GM12878 (cell line): ENCODE measurements at regions not wholly inside any gene's neighbourhood (a gene's known extent, or its start where the extent isn't known, plus 50 kb on each side); places are given as distances from the start of the nearest gene placed in this dataset.

Experiments
- ATAC-seq: fragments of 200-7000 bp; cut with Tn5 transposase; 3 replicates; pipeline ENCODE4 v1.9.1; 2020; ENCODE audit warnings: mild to moderate bottlenecking, moderate library complexity
- BruUV-seq: library from RNA; stranded (reverse); fragments of 400-500 nt; replicated peaks from 2 replicates; lab custom pipeline; 2021; lab: Mats Ljungman, UMichigan
- CTCF ChIA-PET: fragments of 300-600 bp; sonication (Branson Sonifier 250); formaldehyde crosslinking; extraction: SDS; loops from one replicate; lab custom pipeline; 2021; ENCODE audit warnings: inconsistent platforms; lab: Yijun Ruan, JAX
- POLR2A ChIA-PET: fragments of 350-600 bp; formaldehyde crosslinking; extraction: SDS; loops from one replicate; lab custom pipeline; 2021; ENCODE audit warnings: inconsistent platforms; lab: Charles Lee
- RAD21 ChIA-PET: fragments of 300-600 bp; sonication (Branson Sonifier 250); formaldehyde crosslinking; loops from one replicate; lab custom pipeline; 2023; ENCODE audit warnings: antibody characterized with exemption; ENCODE audit not compliant: unreplicated experiment; lab: Charles Lee
- SMC1A ChIA-PET: fragments of 300-600 bp; sonication (Branson Sonifier 250); formaldehyde crosslinking; loops from one replicate; lab custom pipeline; 2023; ENCODE audit not compliant: unreplicated experiment, uncharacterized antibody; lab: Charles Lee
- DNase-seq: peaks from one replicate; pipeline ENCODE4 v3.0.0-alpha.2; 2011; ENCODE audit warnings: low read depth, low spot score
- FAIRE-seq: peaks from 3 replicates; lab custom pipeline; 2011; peaks lifted over from hg19 to GRCh38; lab: Jason Lieb, UNC
- H2AFZ ChIP-seq: 2 replicates; pipeline ENCODE4 v1.6.0; 2011; ENCODE audit warnings: low read depth, low read length, control low read depth; ENCODE audit not compliant: control insufficient read depth
- H3K27ac ChIP-seq: 2 replicates; pipeline ENCODE4 v1.5.1; 2011; ENCODE audit warnings: control low read depth; ENCODE audit not compliant: control insufficient read depth, insufficient read depth
- H3K27me3 ChIP-seq, 2 experiments: replicated peaks in 1 of 2; 2 replicates each; pipeline versions ENCODE4 v1.6.0 to v1.6.1; 2011; ENCODE audit warnings: low read length in 1 of 2; ENCODE audit not compliant: control insufficient read depth in 2 of 2, insufficient read depth in 2 of 2
- H3K36me3 ChIP-seq, 2 experiments: 2 replicates each; pipeline ENCODE4 v1.5.1; 2011; ENCODE audit warnings: low read length in 1 of 2; ENCODE audit not compliant: control insufficient read depth in 2 of 2, insufficient read depth in 2 of 2
- H3K4me1 ChIP-seq: 2 replicates; pipeline ENCODE4 v1.6.1; 2011; ENCODE audit warnings: mild to moderate bottlenecking, low read length, moderate library complexity, mixed read lengths; ENCODE audit not compliant: control insufficient read depth, insufficient read depth
- H3K4me2 ChIP-seq: 2 replicates; pipeline ENCODE4 v1.6.0; 2011; ENCODE audit warnings: control low read depth; ENCODE audit not compliant: control insufficient read depth, insufficient read depth
- H3K4me3 ChIP-seq: fragments of 200-600 bp; sonication (generic); 2 replicates; pipeline ENCODE4 v1.5.1; 2016
- H3K79me2 ChIP-seq: 2 replicates; pipeline ENCODE4 v1.6.0; 2011; ENCODE audit warnings: low read length; ENCODE audit not compliant: control insufficient read depth, insufficient read depth
- H3K9ac ChIP-seq: 2 replicates; pipeline ENCODE4 v1.8.0; 2011; ENCODE audit warnings: low read length, control low read depth, mixed read lengths; ENCODE audit not compliant: control insufficient read depth, insufficient read depth
- H3K9me3 ChIP-seq: replicated peaks from 3 replicates; pipeline ENCODE4 v1.5.1; 2011; ENCODE audit warnings: mild to moderate bottlenecking, low read length; ENCODE audit not compliant: control insufficient read depth, insufficient read depth
- H4K20me1 ChIP-seq: 2 replicates; pipeline ENCODE4 v1.6.0; 2011; ENCODE audit not compliant: control insufficient read depth, insufficient read depth
- BMI1 ChIP-seq: fragments of 450-650 bp; IDR thresholded peaks from 2 replicates; pipeline ENCODE4 v1.6.1; 2016; ENCODE audit warnings: mild to moderate bottlenecking, moderate library complexity, borderline replicate concordance
- CBFB ChIP-seq: IDR thresholded peaks from 2 replicates; pipeline ENCODE4 v1.6.1; 2016; ENCODE audit warnings: antibody characterized with exemption, low read depth
- CREB1 ChIP-seq: IDR thresholded peaks from 2 replicates; pipeline ENCODE4 v1.6.1; 2012; ENCODE audit warnings: low read depth, mild to moderate bottlenecking, inconsistent platforms
- ESRRA ChIP-seq: IDR thresholded peaks from 2 replicates; pipeline ENCODE4 v1.6.1; 2012; ENCODE audit warnings: mild to moderate bottlenecking, low read length, improper control_type of control experiment
- GATAD2B ChIP-seq: fragments of 450-650 bp; conservative IDR thresholded peaks from 2 replicates; pipeline ENCODE4 v1.6.1; 2017; ENCODE audit warnings: low read depth, mild to moderate bottlenecking, moderate library complexity
- HDAC2 ChIP-seq: fragments of 200-600 bp; sonication (generic); IDR thresholded peaks from 2 replicates; pipeline ENCODE4 v1.6.1; 2017
- HDAC6 ChIP-seq: fragments of 200-600 bp; sonication (generic); IDR thresholded peaks from one replicate; pipeline ENCODE4 v1.8.0; 2017; ENCODE audit warnings: antibody characterized with exemption; ENCODE audit not compliant: unreplicated experiment
- KAT2A ChIP-seq: conservative IDR thresholded peaks from 2 replicates; pipeline ENCODE4 v1.6.1; 2011; ENCODE audit warnings: low read depth, low read length; ENCODE audit not compliant: control insufficient read depth
- PML ChIP-seq: IDR thresholded peaks from 2 replicates; pipeline ENCODE4 v1.6.1; 2012; ENCODE audit warnings: low read length, inconsistent platforms
- POLR2A ChIP-seq: IDR thresholded peaks from 2 replicates; pipeline ENCODE4 v1.6.1; 2011; ENCODE audit warnings: low read depth, mild to moderate bottlenecking, low read length
- RAD51 ChIP-seq: fragments of 450-650 bp; IDR thresholded peaks from 2 replicates; pipeline ENCODE4 v1.6.1; 2016; ENCODE audit warnings: moderate library complexity, mild to moderate bottlenecking, inconsistent platforms
- SPI1 ChIP-seq: IDR thresholded peaks from 2 replicates; pipeline ENCODE4 v1.6.1; 2011; ENCODE audit warnings: low read depth, mild to moderate bottlenecking, low read length, moderate library complexity, borderline replicate concordance; ENCODE audit not compliant: insufficient read depth
- STAT1 ChIP-seq: fragments of 450-650 bp; conservative IDR thresholded peaks from 2 replicates; pipeline ENCODE4 v1.6.1; 2014; ENCODE audit warnings: antibody characterized with exemption, mild to moderate bottlenecking
- TAF1 ChIP-seq: IDR thresholded peaks from 2 replicates; pipeline ENCODE4 v1.6.1; 2011; ENCODE audit warnings: mild to moderate bottlenecking, low read depth, low read length, borderline replicate concordance
- YY1 ChIP-seq: IDR thresholded peaks from 2 replicates; pipeline ENCODE4 v1.6.1; 2011; ENCODE audit warnings: low read depth, mild to moderate bottlenecking, low read length
- ZNF217 ChIP-seq: fragments of 450-650 bp; IDR thresholded peaks from 2 replicates; pipeline ENCODE4 v1.6.1; 2017; ENCODE audit warnings: antibody characterized with exemption, mild to moderate bottlenecking
- ZNF622 ChIP-seq: fragments of 450-650 bp; IDR thresholded peaks from 2 replicates; pipeline ENCODE4 v1.6.1; 2017; ENCODE audit warnings: mild to moderate bottlenecking, inconsistent platforms
- in situ Hi-C: fragments of 300-500 bp; cut with MboI; formaldehyde crosslinking; loops from 9 replicates; pipeline ENCODE4 v1.14.3; 2018; ENCODE audit warnings: mixed read lengths
- intact Hi-C: fragments of 100-400 bp; cut with micrococcal nuclease; formaldehyde crosslinking; loops from one replicate; pipeline ENCODE4 v1.14.2; 2022; ENCODE audit not compliant: unreplicated experiment
- TF ChIP-seq, protein P1 (sequence below): fragments of 450-650 bp; IDR thresholded peaks from 2 replicates; pipeline ENCODE4 v1.6.1; 2017; ENCODE audit warnings: mild to moderate bottlenecking, low read depth, inconsistent platforms; ENCODE audit not compliant: poor library complexity, severe bottlenecking
- TF ChIP-seq, protein P2 (sequence below): fragments of 450-650 bp; IDR thresholded peaks from 2 replicates; pipeline ENCODE4 v1.6.1; 2018; ENCODE audit warnings: mild to moderate bottlenecking, low read depth, moderate library complexity; ENCODE audit not compliant: partially characterized antibody
- TF ChIP-seq, protein P3 (sequence below): IDR thresholded peaks from 2 replicates; pipeline ENCODE4 v1.6.1; 2012; ENCODE audit warnings: low read depth, low read length, improper control_type of control experiment

DNA sequence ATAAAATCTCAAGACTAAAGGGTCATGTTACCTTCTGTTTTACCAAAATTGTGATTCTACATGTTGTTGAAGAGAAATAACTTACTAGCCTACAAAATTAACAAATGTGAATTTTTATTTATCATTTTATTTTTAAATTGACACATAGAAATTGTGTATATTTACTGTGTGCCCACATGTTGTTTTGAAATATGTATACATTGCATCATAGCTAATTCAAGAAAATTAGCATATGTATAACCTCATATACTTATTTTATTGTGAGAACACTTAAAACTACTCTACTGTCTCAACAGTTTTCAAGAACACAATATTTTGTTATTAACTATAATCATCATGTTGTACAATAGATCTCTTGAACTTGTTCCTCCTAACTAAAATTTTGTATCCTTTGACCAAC, 177.8 kb downstream of the EPM2A start:
- no peak overlapping the region for H3K27ac ChIP-seq
- FAIRE-seq (no peak), DNase-seq (no peak), ATAC-seq (no peak)
- intact Hi-C loops (no loop called here), in situ Hi-C loops (no loop called here)
- no peaks in the 10 kb centered on the region; the same call in 2 of the 3 replicates for H3K9me3 ChIP-seq
- no peaks in the 10 kb centered on the region for H4K20me1 ChIP-seq
- no peaks in the 10 kb centered on the region for H3K36me3 ChIP-seq
- H3K4me2 ChIP-seq: no peak overlapping the region
- TF ChIP-seq TAF1 (no peak), CREB1 (no peak), ESRRA (no peak), RAD51 (no peak), SPI1 (no peak), HDAC2 (no peak), ZNF622 (no peak), STAT1 (no peak), PML (no peak), CBFB (no peak), BMI1 (no peak), GATAD2B (no peak), HDAC6 (no peak), POLR2A (no peak), YY1 (no peak), KAT2A (no peak), ZNF217 (no peak)
- TF ChIP-seq, protein P1, sequence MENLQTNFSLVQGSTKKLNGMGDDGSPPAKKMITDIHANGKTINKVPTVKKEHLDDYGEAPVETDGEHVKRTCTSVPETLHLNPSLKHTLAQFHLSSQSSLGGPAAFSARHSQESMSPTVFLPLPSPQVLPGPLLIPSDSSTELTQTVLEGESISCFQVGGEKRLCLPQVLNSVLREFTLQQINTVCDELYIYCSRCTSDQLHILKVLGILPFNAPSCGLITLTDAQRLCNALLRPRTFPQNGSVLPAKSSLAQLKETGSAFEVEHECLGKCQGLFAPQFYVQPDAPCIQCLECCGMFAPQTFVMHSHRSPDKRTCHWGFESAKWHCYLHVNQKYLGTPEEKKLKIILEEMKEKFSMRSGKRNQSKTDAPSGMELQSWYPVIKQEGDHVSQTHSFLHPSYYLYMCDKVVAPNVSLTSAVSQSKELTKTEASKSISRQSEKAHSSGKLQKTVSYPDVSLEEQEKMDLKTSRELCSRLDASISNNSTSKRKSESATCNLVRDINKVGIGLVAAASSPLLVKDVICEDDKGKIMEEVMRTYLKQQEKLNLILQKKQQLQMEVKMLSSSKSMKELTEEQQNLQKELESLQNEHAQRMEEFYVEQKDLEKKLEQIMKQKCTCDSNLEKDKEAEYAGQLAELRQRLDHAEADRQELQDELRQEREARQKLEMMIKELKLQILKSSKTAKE: no peak
- TF ChIP-seq, protein P2, sequence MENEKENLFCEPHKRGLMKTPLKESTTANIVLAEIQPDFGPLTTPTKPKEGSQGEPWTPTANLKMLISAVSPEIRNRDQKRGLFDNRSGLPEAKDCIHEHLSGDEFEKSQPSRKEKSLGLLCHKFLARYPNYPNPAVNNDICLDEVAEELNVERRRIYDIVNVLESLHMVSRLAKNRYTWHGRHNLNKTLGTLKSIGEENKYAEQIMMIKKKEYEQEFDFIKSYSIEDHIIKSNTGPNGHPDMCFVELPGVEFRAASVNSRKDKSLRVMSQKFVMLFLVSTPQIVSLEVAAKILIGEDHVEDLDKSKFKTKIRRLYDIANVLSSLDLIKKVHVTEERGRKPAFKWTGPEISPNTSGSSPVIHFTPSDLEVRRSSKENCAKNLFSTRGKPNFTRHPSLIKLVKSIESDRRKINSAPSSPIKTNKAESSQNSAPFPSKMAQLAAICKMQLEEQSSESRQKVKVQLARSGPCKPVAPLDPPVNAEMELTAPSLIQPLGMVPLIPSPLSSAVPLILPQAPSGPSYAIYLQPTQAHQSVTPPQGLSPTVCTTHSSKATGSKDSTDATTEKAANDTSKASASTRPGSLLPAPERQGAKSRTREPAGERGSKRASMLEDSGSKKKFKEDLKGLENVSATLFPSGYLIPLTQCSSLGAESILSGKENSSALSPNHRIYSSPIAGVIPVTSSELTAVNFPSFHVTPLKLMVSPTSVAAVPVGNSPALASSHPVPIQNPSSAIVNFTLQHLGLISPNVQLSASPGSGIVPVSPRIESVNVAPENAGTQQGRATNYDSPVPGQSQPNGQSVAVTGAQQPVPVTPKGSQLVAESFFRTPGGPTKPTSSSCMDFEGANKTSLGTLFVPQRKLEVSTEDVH: no peak
- TF ChIP-seq, protein P3, sequence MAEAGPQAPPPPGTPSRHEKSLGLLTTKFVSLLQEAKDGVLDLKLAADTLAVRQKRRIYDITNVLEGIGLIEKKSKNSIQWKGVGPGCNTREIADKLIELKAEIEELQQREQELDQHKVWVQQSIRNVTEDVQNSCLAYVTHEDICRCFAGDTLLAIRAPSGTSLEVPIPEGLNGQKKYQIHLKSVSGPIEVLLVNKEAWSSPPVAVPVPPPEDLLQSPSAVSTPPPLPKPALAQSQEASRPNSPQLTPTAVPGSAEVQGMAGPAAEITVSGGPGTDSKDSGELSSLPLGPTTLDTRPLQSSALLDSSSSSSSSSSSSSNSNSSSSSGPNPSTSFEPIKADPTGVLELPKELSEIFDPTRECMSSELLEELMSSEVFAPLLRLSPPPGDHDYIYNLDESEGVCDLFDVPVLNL: no peak
- POLR2A ChIA-PET: no interaction called here
- no peak overlapping the region for H3K9ac ChIP-seq
- H3K4me3 ChIP-seq: no peak overlapping the region
- no peaks in the 10 kb centered on the region for H3K79me2 ChIP-seq
- CTCF ChIA-PET: interaction anchor here (1.9 kb wide), 1 partner anchor 10 kb away, joined by 4 read pairs; no protein-coding TSS in a partner anchor
- H3K27me3 ChIP-seq: no peaks in the 10 kb centered on the region
- no TSS peak for BruUV-seq
- RAD21 ChIA-PET: no interaction called here
- SMC1A ChIA-PET: no interaction called here
- H2AFZ ChIP-seq: no peak overlapping the region
- H3K4me1 ChIP-seq: no peaks in the 10 kb centered on the region
